H9 (cell line): ENCODE measurements at regions not wholly inside any gene's neighbourhood (a gene's known extent, or its start where the extent isn't known, plus 50 kb on each side); places are given as distances from the start of the nearest gene placed in this dataset.

Experiments
- DNase-seq: peaks from one replicate; pipeline ENCODE4 v3.0.0-alpha.2; 2017
- H2AFZ ChIP-seq: one replicate; pipeline ENCODE4 v1.6.1; 2013; ENCODE audit warnings: mild to moderate bottlenecking, low read length, control low read depth, moderate library complexity
- H2AK5ac ChIP-seq: 2 replicates; pipeline ENCODE4 v1.6.1; 2013; ENCODE audit warnings: low read length, control low read depth, mixed read lengths; ENCODE audit not compliant: insufficient read length
- H2BK120ac ChIP-seq: one replicate; pipeline ENCODE4 v1.6.1; 2013; ENCODE audit warnings: low read depth, mild to moderate bottlenecking, low read length, control low read depth, inconsistent platforms; ENCODE audit not compliant: poor library complexity, severe bottlenecking
- H2BK12ac ChIP-seq: 2 replicates; pipeline ENCODE4 v1.6.1; 2013; ENCODE audit warnings: low read length, control low read depth, mixed read lengths, low read depth; ENCODE audit not compliant: insufficient read length
- H2BK15ac ChIP-seq: 2 replicates; pipeline ENCODE4 v1.6.1; 2013; ENCODE audit warnings: low read depth, low read length, control low read depth
- H2BK20ac ChIP-seq: one replicate; pipeline ENCODE4 v1.6.1; 2013; ENCODE audit warnings: low read depth, mild to moderate bottlenecking, low read length, control low read depth, inconsistent platforms; ENCODE audit not compliant: poor library complexity, severe bottlenecking
- H2BK5ac ChIP-seq: 2 replicates; pipeline ENCODE4 v1.6.1; 2013; ENCODE audit warnings: low read length, control low read depth, mixed read lengths; ENCODE audit not compliant: insufficient read length
- H3K14ac ChIP-seq: 2 replicates; pipeline ENCODE4 v1.6.1; 2013; ENCODE audit warnings: low read length, control low read depth; ENCODE audit not compliant: insufficient read depth
- H3K18ac ChIP-seq: 2 replicates; pipeline ENCODE4 v1.6.1; 2013; ENCODE audit warnings: low read depth, mild to moderate bottlenecking, mixed read lengths, low read length, control low read depth; ENCODE audit not compliant: insufficient read length
- H3K23ac ChIP-seq: 2 replicates; pipeline ENCODE4 v1.6.1; 2013; ENCODE audit warnings: low read length, control low read depth, mixed read lengths, low read depth; ENCODE audit not compliant: insufficient read length
- H3K23me2 ChIP-seq: 2 replicates; pipeline ENCODE4 v1.6.1; 2013; ENCODE audit warnings: low read depth, mild to moderate bottlenecking, mixed read lengths, low read length, control low read depth; ENCODE audit not compliant: insufficient read length, poor library complexity, severe bottlenecking
- H3K27ac ChIP-seq: 2 replicates; pipeline ENCODE4 v1.5.1; 2013; ENCODE audit warnings: low read length, control low read depth, mixed read lengths, low read depth; ENCODE audit not compliant: insufficient read length
- H3K27me3 ChIP-seq: 2 replicates; pipeline ENCODE4 v1.6.1; 2013; ENCODE audit warnings: low read length, control low read depth, inconsistent platforms; ENCODE audit not compliant: insufficient read depth
- H3K4ac ChIP-seq: 2 replicates; pipeline ENCODE4 v1.6.1; 2013; ENCODE audit warnings: low read depth, mild to moderate bottlenecking, control low read depth, inconsistent platforms, low read length, moderate library complexity
- H3K4me1 ChIP-seq: 2 replicates; pipeline ENCODE4 v1.6.1; 2013; ENCODE audit warnings: low read length, control low read depth, inconsistent platforms; ENCODE audit not compliant: insufficient read depth
- H3K4me2 ChIP-seq: 2 replicates; pipeline ENCODE4 v1.6.1; 2013; ENCODE audit warnings: low read length, control low read depth, mixed read lengths; ENCODE audit not compliant: insufficient read length, insufficient read depth
- H3K56ac ChIP-seq: 2 replicates; pipeline ENCODE4 v1.6.1; 2013; ENCODE audit warnings: low read depth, mild to moderate bottlenecking, mixed read lengths, low read length, control low read depth; ENCODE audit not compliant: insufficient read length
- H3K79me1 ChIP-seq: 2 replicates; pipeline ENCODE4 v1.6.1; 2013; ENCODE audit warnings: low read depth, mild to moderate bottlenecking, moderate library complexity, low read length, control low read depth, inconsistent platforms; ENCODE audit not compliant: insufficient read depth, poor library complexity, severe bottlenecking
- H3K79me2 ChIP-seq: 2 replicates; pipeline ENCODE4 v1.6.1; 2013; ENCODE audit warnings: low read length, control low read depth, inconsistent platforms; ENCODE audit not compliant: insufficient read depth
- H3K9ac ChIP-seq: 2 replicates; pipeline ENCODE4 v1.6.1; 2013; ENCODE audit warnings: low read length, control low read depth, mixed read lengths; ENCODE audit not compliant: insufficient read length; ENCODE audit errors: extremely low read depth
- H3K9me3 ChIP-seq: one replicate; pipeline ENCODE4 v1.6.1; 2013; ENCODE audit warnings: low read depth, low read length, inconsistent platforms; ENCODE audit not compliant: control insufficient read depth
- H3T11ph ChIP-seq: one replicate; pipeline ENCODE4 v1.6.1; 2013; ENCODE audit warnings: mild to moderate bottlenecking, low read length, control low read depth, inconsistent platforms
- H4K20me1 ChIP-seq: one replicate; pipeline ENCODE4 v1.6.1; 2013; ENCODE audit not compliant: control insufficient read depth, insufficient read length, insufficient read depth
- H4K5ac ChIP-seq: 2 replicates; pipeline ENCODE4 v1.6.1; 2013; ENCODE audit warnings: low read depth, mild to moderate bottlenecking, mixed read lengths, low read length, control low read depth; ENCODE audit not compliant: insufficient read length
- H4K8ac ChIP-seq: replicated peaks from 2 replicates; pipeline ENCODE4 v1.6.1; 2013; ENCODE audit warnings: low read length, control low read depth, mixed read lengths, low read depth; ENCODE audit not compliant: insufficient read length
- H4K91ac ChIP-seq: 2 replicates; pipeline ENCODE4 v1.6.1; 2013; ENCODE audit warnings: low read depth, mild to moderate bottlenecking, moderate library complexity, mixed read lengths, low read length, control low read depth; ENCODE audit not compliant: insufficient read length
- H3K27ac Mint-ChIP-seq, 3 experiments: 2 replicates in 2 of 3; 3 replicates in 1 of 3; pipeline ENCODE4 v1.8.0; 2020 to 2021; ENCODE audit warnings: mixed read lengths in 3 of 3, mild to moderate bottlenecking in 1 of 3, moderate library complexity in 1 of 3
- H3K27me3 Mint-ChIP-seq: 2 replicates; pipeline ENCODE4 v1.8.0; 2021; ENCODE audit warnings: low read depth, mild to moderate bottlenecking, moderate library complexity, mixed read lengths
- H3K36me3 Mint-ChIP-seq, 3 experiments: 2 replicates in 2 of 3; 3 replicates in 1 of 3; pipeline ENCODE4 v1.8.0; 2020 to 2021; ENCODE audit warnings: low read depth in 3 of 3, mixed read lengths in 3 of 3; ENCODE audit not compliant: insufficient read depth in 1 of 3
- H3K4me1 Mint-ChIP-seq, 2 experiments: 2 replicates each; pipeline ENCODE4 v1.8.0; 2020; ENCODE audit warnings: mixed read lengths in 2 of 2
- H3K4me3 Mint-ChIP-seq, 2 experiments: 2 replicates in 1 of 2; 3 replicates in 1 of 2; pipeline ENCODE4 v1.8.0; 2020 to 2021; ENCODE audit warnings: mild to moderate bottlenecking in 2 of 2, mixed read lengths in 2 of 2, moderate library complexity in 1 of 2
- H3K9me3 Mint-ChIP-seq, 2 experiments: 2 replicates in 1 of 2; 3 replicates in 1 of 2; pipeline ENCODE4 v1.8.0; 2020; ENCODE audit warnings: mild to moderate bottlenecking in 2 of 2, mixed read lengths in 2 of 2, moderate library complexity in 1 of 2
- WGBS: extraction: QIAGEN DNeasy Blood & Tissue Kit; methylation state at CpG from one replicate; pipeline ENCODE4 v1.1.7; 2013; ENCODE audit warnings: missing lambda C conversion rate, low lambda C conversion rate, mixed read lengths; ENCODE audit not compliant: insufficient read length; ENCODE audit errors: extremely low coverage; 5-methylcytosine and 5-hydroxymethylcytosine counted together
- TF ChIP-seq, protein P1 (sequence below): fragments of 200-600 bp; sonication (generic); conservative IDR thresholded peaks from 3 replicates; pipeline ENCODE4 v1.8.0; 2021; ENCODE audit warnings: antibody characterized with exemption, mild to moderate bottlenecking

DNA sequence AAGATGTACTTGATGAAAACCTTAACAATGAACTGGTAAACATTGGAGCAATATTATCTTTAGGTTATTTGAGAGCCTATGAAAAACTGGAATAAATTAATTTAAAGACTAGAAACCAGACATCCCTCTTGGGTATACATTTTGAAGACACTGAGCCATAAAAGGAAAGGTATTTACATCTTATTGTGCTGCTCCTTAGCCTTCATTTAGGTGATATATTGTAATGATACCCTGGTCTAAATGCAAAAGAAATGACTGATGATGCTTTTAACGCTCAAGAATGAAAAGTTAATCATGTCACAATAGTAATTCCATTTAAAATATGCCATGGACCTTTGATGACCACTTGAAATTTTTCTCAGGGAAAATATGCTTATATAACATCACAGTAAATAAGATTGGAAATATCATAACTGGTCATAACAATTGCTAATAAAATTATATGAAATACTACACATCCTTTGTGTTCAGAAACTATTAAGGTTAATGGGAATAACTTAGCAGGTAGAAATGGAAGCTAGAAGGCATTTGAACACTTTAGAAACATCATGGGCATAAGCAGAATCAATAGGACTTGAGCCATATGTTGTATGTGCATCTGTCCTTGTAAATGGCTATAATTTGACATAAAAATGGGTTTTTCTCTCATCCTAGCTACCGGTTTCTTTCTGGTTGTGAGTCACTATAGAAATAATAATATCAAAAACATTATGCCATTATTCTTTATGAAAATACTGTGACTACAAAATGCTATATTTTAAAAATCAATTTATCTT, 979.7 kb downstream of the RAPGEF2 start:
- no peaks in the 10 kb centered on the region for H3K27me3 ChIP-seq
- no peak overlapping the region for H3K9ac ChIP-seq
- no peak overlapping the region for H2BK5ac ChIP-seq
- H2BK15ac ChIP-seq = no peak overlapping the region
- H4K5ac ChIP-seq = no peak overlapping the region
- H3K56ac ChIP-seq = no peak overlapping the region
- H3K4ac ChIP-seq = no peak overlapping the region
- H2BK20ac ChIP-seq = no peak overlapping the region
- Mint-ChIP-seq H3K36me3 (peaks cover 12 to 25% (median 18%) of the 10 kb centered on the region in 3 experiments), H3K4me1 (no peaks in the 10 kb centered on the region), H3K27me3 (no peaks in the 10 kb centered on the region), H3K9me3 (peaks cover 16 to 17% of the 10 kb centered on the region in 2 experiments), H3K4me3 (no peak overlapping the region), H3K27ac (no peak overlapping the region)
- TF ChIP-seq, protein P1, sequence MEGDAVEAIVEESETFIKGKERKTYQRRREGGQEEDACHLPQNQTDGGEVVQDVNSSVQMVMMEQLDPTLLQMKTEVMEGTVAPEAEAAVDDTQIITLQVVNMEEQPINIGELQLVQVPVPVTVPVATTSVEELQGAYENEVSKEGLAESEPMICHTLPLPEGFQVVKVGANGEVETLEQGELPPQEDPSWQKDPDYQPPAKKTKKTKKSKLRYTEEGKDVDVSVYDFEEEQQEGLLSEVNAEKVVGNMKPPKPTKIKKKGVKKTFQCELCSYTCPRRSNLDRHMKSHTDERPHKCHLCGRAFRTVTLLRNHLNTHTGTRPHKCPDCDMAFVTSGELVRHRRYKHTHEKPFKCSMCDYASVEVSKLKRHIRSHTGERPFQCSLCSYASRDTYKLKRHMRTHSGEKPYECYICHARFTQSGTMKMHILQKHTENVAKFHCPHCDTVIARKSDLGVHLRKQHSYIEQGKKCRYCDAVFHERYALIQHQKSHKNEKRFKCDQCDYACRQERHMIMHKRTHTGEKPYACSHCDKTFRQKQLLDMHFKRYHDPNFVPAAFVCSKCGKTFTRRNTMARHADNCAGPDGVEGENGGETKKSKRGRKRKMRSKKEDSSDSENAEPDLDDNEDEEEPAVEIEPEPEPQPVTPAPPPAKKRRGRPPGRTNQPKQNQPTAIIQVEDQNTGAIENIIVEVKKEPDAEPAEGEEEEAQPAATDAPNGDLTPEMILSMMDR = no peak
- no peak overlapping the region for H3K14ac ChIP-seq
- no peaks in the 10 kb centered on the region for H4K20me1 ChIP-seq
- no peaks in the 10 kb centered on the region for H3K4me1 ChIP-seq
- no peaks in the 10 kb centered on the region for H3K79me1 ChIP-seq
- no peak overlapping the region for H3T11ph ChIP-seq
- no peaks in the 10 kb centered on the region for H3K79me2 ChIP-seq
- DNase-seq = no peak
- no peaks in the 10 kb centered on the region for H3K23me2 ChIP-seq
- no peak overlapping the region for H4K91ac ChIP-seq
- no peak overlapping the region for H3K23ac ChIP-seq
- H3K18ac ChIP-seq = no peak overlapping the region
- WGBS = no CpG with 5 or more reads among the region's 2 CpGs
- H3K4me2 ChIP-seq = no peak overlapping the region
- no peak overlapping the region for H2BK120ac ChIP-seq
- no peaks in the 10 kb centered on the region for H3K9me3 ChIP-seq
- H2AFZ ChIP-seq = no peak overlapping the region
- H3K27ac ChIP-seq = no peak overlapping the region
- H2BK12ac ChIP-seq = no peak overlapping the region
- H4K8ac ChIP-seq = no peak overlapping the region
- H2AK5ac ChIP-seq = no peak overlapping the region
